ENCODE measurements at regions not wholly inside any gene's neighbourhood (a gene's known extent, or its start where the extent isn't known, plus 50 kb on each side); places are given as distances from the start of the nearest gene placed in this dataset.
A peak's percentile ranks its signal among the peaks of the same experiment; 100 is the strongest.

DNA sequence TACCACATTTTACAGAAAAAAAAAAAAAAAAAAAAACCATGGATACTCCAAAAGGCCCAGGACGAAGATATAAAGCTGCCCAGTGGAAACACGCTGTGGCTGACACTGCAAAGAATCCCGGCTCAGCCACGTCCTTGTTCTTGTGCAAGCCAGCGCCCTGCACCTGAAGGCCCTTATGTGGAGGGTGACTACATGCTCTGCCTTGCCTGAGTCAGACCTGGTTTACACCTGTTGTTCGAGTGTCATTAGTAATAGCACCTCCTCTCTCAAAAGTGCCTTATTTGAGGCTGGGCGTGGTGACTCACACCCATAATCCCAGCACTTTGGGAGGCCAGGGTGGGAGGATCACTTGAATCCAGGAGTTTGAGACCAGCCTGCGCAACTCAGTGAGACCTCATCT, 54.3 kb upstream of the ZSWIM6 start:
- DNase-seq, result no peak
- Histone ChIP-seq H3K36me3 (replicated peaks in 1 of 2) (no peaks in the 10 kb centered on the region), H3K4me1 (replicated peaks in 1 of 2) (peaks cover 0 to 9% of the 10 kb centered on the region in 2 donors), H3K4me3 (no peak overlapping the region), H3K27ac (peak overlapping the region in 1 of 5 donors; percentile 15), H3K27me3 (no peaks in the 10 kb centered on the region), H3K9me3 (replicated peaks in 1 of 3) (no peaks in the 10 kb centered on the region)
- WGBS, 4 donors, result 81 to 93% (median 90%) methylated on average over 8 of the region's 8 CpGs
- TF ChIP-seq, protein P1, sequence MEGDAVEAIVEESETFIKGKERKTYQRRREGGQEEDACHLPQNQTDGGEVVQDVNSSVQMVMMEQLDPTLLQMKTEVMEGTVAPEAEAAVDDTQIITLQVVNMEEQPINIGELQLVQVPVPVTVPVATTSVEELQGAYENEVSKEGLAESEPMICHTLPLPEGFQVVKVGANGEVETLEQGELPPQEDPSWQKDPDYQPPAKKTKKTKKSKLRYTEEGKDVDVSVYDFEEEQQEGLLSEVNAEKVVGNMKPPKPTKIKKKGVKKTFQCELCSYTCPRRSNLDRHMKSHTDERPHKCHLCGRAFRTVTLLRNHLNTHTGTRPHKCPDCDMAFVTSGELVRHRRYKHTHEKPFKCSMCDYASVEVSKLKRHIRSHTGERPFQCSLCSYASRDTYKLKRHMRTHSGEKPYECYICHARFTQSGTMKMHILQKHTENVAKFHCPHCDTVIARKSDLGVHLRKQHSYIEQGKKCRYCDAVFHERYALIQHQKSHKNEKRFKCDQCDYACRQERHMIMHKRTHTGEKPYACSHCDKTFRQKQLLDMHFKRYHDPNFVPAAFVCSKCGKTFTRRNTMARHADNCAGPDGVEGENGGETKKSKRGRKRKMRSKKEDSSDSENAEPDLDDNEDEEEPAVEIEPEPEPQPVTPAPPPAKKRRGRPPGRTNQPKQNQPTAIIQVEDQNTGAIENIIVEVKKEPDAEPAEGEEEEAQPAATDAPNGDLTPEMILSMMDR (IDR thresholded peaks at IDR 0.05), result no peak
- TF ChIP-seq POLR2A (IDR thresholded peaks at IDR 0.05), result no peak
- intact Hi-C loops (cut with DNase I), result no loop called here

GRCh38 chr5:61279725-61280124, 52.3 kb upstream of the ZSWIM6 start:
- H3K27me3 ChIP-seq, result no peaks in the 10 kb centered on the region
- no peak for TF ChIP-seq POLR2A (IDR thresholded peaks at IDR 0.05)
- TF ChIP-seq, protein P1 (IDR thresholded peaks at IDR 0.05), result no peak
- no peaks in the 10 kb centered on the region for H3K36me3 ChIP-seq (replicated peaks in 1 of 2)
- DNase-seq, result no peak
- H3K9me3 ChIP-seq (replicated peaks in 1 of 3), result no peaks in the 10 kb centered on the region
- H3K4me3 ChIP-seq, result no peak overlapping the region
- peaks cover 0 to 9% of the 10 kb centered on the region in 2 donors for H3K4me1 ChIP-seq (replicated peaks in 1 of 2)
- H3K27ac ChIP-seq, result no peak overlapping the region
- 59 to 66% (median 63%) methylated on average over 2 of the region's 2 CpGs for WGBS, 4 donors
- intact Hi-C loops (cut with DNase I), result no loop called here

DNA sequence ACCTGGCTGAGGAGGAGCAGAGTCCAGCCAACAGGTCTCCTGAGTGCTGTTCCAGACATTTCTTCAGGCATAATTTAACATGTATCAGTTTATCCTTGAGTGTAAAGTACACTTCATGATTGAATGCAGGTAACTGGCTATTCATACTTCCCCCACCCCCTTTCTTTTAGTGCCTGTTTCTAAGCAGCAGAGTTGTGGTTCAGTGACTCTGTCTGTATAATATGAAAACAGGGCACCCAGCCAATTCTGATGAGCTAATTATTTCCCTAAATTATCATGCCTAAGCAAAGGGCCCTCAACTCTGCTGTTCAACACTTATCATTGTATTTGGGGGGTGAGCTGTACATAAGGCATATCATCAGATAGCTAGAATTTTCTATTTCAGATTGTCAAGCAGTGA, 51.9 kb upstream of the ZSWIM6 start:
- H3K36me3 ChIP-seq (replicated peaks in 1 of 2), result no peaks in the 10 kb centered on the region
- H3K9me3 ChIP-seq (replicated peaks in 1 of 3), result no peaks in the 10 kb centered on the region
- H3K27me3 ChIP-seq, result no peaks in the 10 kb centered on the region
- intact Hi-C loops (cut with DNase I), result no loop called here
- H3K27ac ChIP-seq, result no peak overlapping the region
- peaks cover 0 to 9% of the 10 kb centered on the region in 2 donors for H3K4me1 ChIP-seq (replicated peaks in 1 of 2)
- H3K4me3 ChIP-seq, result no peak overlapping the region
- peak in 2 of 7 donors; percentile 28 to 31 for DNase-seq
- TF ChIP-seq, protein P1 (IDR thresholded peaks at IDR 0.05), result no peak
- no peak for TF ChIP-seq POLR2A (IDR thresholded peaks at IDR 0.05)

- no peak for TF ChIP-seq POLR2A (IDR thresholded peaks at IDR 0.05)
- TF ChIP-seq, protein P1 (IDR thresholded peaks at IDR 0.05), result no peak
- H3K36me3 ChIP-seq (replicated peaks in 1 of 2), result no peaks in the 10 kb centered on the region
- H3K4me3 ChIP-seq, result no peak overlapping the region
- no peaks in the 10 kb centered on the region for H3K9me3 ChIP-seq (replicated peaks in 1 of 3)
- WGBS, 4 donors, result 29 to 46% (median 38%) methylated on average over 2 of the region's 2 CpGs
- peak in 3 of 7 donors; percentile 25 to 51 (median 39) for DNase-seq
- H3K4me1 ChIP-seq (replicated peaks in 1 of 2), result peaks cover 0 to 9% of the 10 kb centered on the region in 2 donors
- H3K27ac ChIP-seq, result no peak overlapping the region
- no peaks in the 10 kb centered on the region for H3K27me3 ChIP-seq
- intact Hi-C loops (cut with DNase I), result no loop called here
Measured at GRCh38 chr5:61280761-61281427, 51.2 kb upstream of the ZSWIM6 start.
